IMR-90 (cell line): ENCODE measurements at regions not wholly inside any gene's neighbourhood (a gene's known extent, or its start where the extent isn't known, plus 50 kb on each side); places are given as distances from the start of the nearest gene placed in this dataset.

Source experiments
- ATAC-seq: fragments of 200-7000 bp; cut with Tn5 transposase; 2 replicates; pipeline ENCODE4 v1.9.1; 2020; ENCODE audit warnings: low read depth, mild to moderate bottlenecking, moderate library complexity
- BruUV-seq: library from RNA; stranded (reverse); fragments of 400-500 nt; replicated peaks from 2 replicates; lab custom pipeline; 2021; lab: Mats Ljungman, UMichigan
- CTCF ChIA-PET: fragments of 300-600 bp; formaldehyde crosslinking; extraction: SDS; loops from one replicate; lab custom pipeline; 2021; ENCODE audit warnings: antibody characterized with exemption; lab: Yijun Ruan, JAX
- POLR2A ChIA-PET: fragments of 300-600 bp; sonication (Branson Sonifier 250); formaldehyde crosslinking; loops from one replicate; lab custom pipeline; 2022; ENCODE audit warnings: antibody characterized with exemption; ENCODE audit not compliant: unreplicated experiment; lab: Charles Lee
- DNase-seq: peaks from one replicate; pipeline ENCODE4 v3.0.0; 2013
- H2AFZ ChIP-seq: replicated peaks from 2 replicates; pipeline ENCODE3; 2013; ENCODE audit warnings: low read length, mild to moderate bottlenecking; ENCODE audit not compliant: poor library complexity
- H2AK5ac ChIP-seq: 2 replicates; pipeline ENCODE4 v1.6.1; 2013; ENCODE audit warnings: low read depth, low read length, inconsistent platforms
- H2AK9ac ChIP-seq: replicated peaks from 2 replicates; pipeline ENCODE3; 2013; ENCODE audit warnings: mild to moderate bottlenecking, low read depth, low read length, moderate library complexity; ENCODE audit not compliant: poor library complexity
- H2BK120ac ChIP-seq: 2 replicates; pipeline ENCODE4 v1.6.1; 2013; ENCODE audit warnings: low read depth, low read length, inconsistent platforms
- H2BK15ac ChIP-seq: 3 replicates; pipeline ENCODE4 v1.6.1; 2013; ENCODE audit warnings: low read depth, low read length, inconsistent platforms
- H2BK20ac ChIP-seq: 2 replicates; pipeline ENCODE4 v1.6.1; 2013; ENCODE audit warnings: low read depth, mild to moderate bottlenecking, inconsistent platforms, low read length, moderate library complexity
- H2BK5ac ChIP-seq: 2 replicates; pipeline ENCODE4 v1.6.1; 2013; ENCODE audit warnings: mild to moderate bottlenecking, low read depth, low read length, inconsistent platforms; ENCODE audit not compliant: poor library complexity, severe bottlenecking
- H3K14ac ChIP-seq: replicated peaks from 2 replicates; pipeline ENCODE4 v1.6.1; 2013; ENCODE audit warnings: low read depth, low read length, inconsistent platforms
- H3K18ac ChIP-seq: 2 replicates; pipeline ENCODE4 v1.6.1; 2013; ENCODE audit warnings: low read depth, low read length, control low read depth
- H3K23ac ChIP-seq: 2 replicates; pipeline ENCODE4 v1.6.1; 2013; ENCODE audit warnings: low read depth, low read length, inconsistent platforms
- H3K27ac ChIP-seq: 2 replicates; pipeline ENCODE4 v1.5.1; 2013; ENCODE audit warnings: mild to moderate bottlenecking, control low read depth, low read length; ENCODE audit not compliant: insufficient read depth
- H3K27me3 ChIP-seq: 2 replicates; pipeline ENCODE4 v1.6.1; 2013; ENCODE audit warnings: low read length; ENCODE audit not compliant: control insufficient read depth, insufficient read depth
- H3K36me3 ChIP-seq: 2 replicates; pipeline ENCODE4 v1.6.1; 2013; ENCODE audit warnings: low read length, mixed read lengths; ENCODE audit not compliant: control insufficient read depth, insufficient read depth
- H3K4ac ChIP-seq: 2 replicates; pipeline ENCODE4 v1.6.1; 2013; ENCODE audit warnings: low read depth, low read length, inconsistent platforms
- H3K4me1 ChIP-seq: 2 replicates; pipeline ENCODE4 v1.6.1; 2013; ENCODE audit warnings: low read length, mixed read lengths; ENCODE audit not compliant: control insufficient read depth, insufficient read depth
- H3K4me2 ChIP-seq: 2 replicates; pipeline ENCODE4 v1.6.1; 2013; ENCODE audit warnings: low read depth, mild to moderate bottlenecking, control low read depth, low read length, moderate library complexity
- H3K4me3 ChIP-seq: 2 replicates; pipeline ENCODE4 v1.5.1; 2013; ENCODE audit warnings: low read depth, mild to moderate bottlenecking, control low read depth, low read length, moderate library complexity; ENCODE audit not compliant: insufficient read depth
- H3K56ac ChIP-seq: 2 replicates; pipeline ENCODE4 v1.6.1; 2013; ENCODE audit warnings: low read length, inconsistent platforms; ENCODE audit not compliant: insufficient read depth; ENCODE audit errors: extremely low read depth
- H3K79me1 ChIP-seq, 2 experiments: 2 replicates each; pipeline ENCODE4 v1.6.1; 2013; ENCODE audit warnings: low read length in 2 of 2, inconsistent platforms in 1 of 2, low read depth in 1 of 2
- H3K9ac ChIP-seq: 2 replicates; pipeline ENCODE4 v1.6.1; 2013; ENCODE audit warnings: low read depth, low read length, control low read depth
- H3K9me1 ChIP-seq: 2 replicates; pipeline ENCODE4 v1.6.1; 2013; ENCODE audit warnings: low read length, inconsistent platforms; ENCODE audit not compliant: insufficient read depth
- H3K9me3 ChIP-seq: 2 replicates; pipeline ENCODE4 v1.6.1; 2013; ENCODE audit warnings: low read length; ENCODE audit not compliant: control insufficient read depth, insufficient read depth
- H4K20me1 ChIP-seq: 2 replicates; pipeline ENCODE4 v1.6.1; 2013; ENCODE audit warnings: low read length, inconsistent platforms; ENCODE audit not compliant: insufficient read depth
- H4K5ac ChIP-seq: 2 replicates; pipeline ENCODE4 v1.6.1; 2013; ENCODE audit warnings: mild to moderate bottlenecking, low read depth, low read length, control low read depth
- H4K8ac ChIP-seq, 2 experiments: 2 replicates each; pipeline ENCODE4 v1.6.1; 2013; ENCODE audit warnings: low read depth in 2 of 2, low read length in 2 of 2, control low read depth in 1 of 2, inconsistent platforms in 1 of 2
- H4K91ac ChIP-seq: 2 replicates; pipeline ENCODE4 v1.6.1; 2013; ENCODE audit warnings: low read depth, low read length, inconsistent platforms; ENCODE audit not compliant: insufficient read depth
- CEBPB ChIP-seq: IDR thresholded peaks from 2 replicates; pipeline ENCODE4 v1.6.1; 2012; ENCODE audit warnings: low read depth, low read length, improper control_type of control experiment
- FOS ChIP-seq: fragments of 150-350 bp; IDR thresholded peaks from 2 replicates; pipeline ENCODE4 v1.6.1; 2016; ENCODE audit warnings: low read depth, low read length
- MAFK ChIP-seq: IDR thresholded peaks from 2 replicates; pipeline ENCODE4 v1.6.1; 2012; ENCODE audit warnings: low read depth, low read length, improper control_type of control experiment
- MXI1 ChIP-seq: IDR thresholded peaks from 2 replicates; pipeline ENCODE4 v1.6.1; 2012; ENCODE audit warnings: low read depth, mild to moderate bottlenecking, low read length, moderate library complexity, borderline replicate concordance
- RAD21 ChIP-seq: IDR thresholded peaks from 2 replicates; pipeline ENCODE4 v1.6.1; 2012; ENCODE audit warnings: low read length, improper control_type of control experiment
- RCOR1 ChIP-seq: IDR thresholded peaks from 2 replicates; pipeline ENCODE4 v1.6.1; 2012; ENCODE audit warnings: mild to moderate bottlenecking, low read length, improper control_type of control experiment; ENCODE audit not compliant: insufficient replicate concordance
- RFX5 ChIP-seq: IDR thresholded peaks from 2 replicates; pipeline ENCODE4 v1.8.0; 2012; ENCODE audit warnings: low read depth, mild to moderate bottlenecking, low read length, moderate library complexity
- SMC3 ChIP-seq: fragments of 150-350 bp; IDR thresholded peaks from 2 replicates; pipeline ENCODE4 v1.6.1; 2016; ENCODE audit warnings: low read depth, mild to moderate bottlenecking, antibody characterized with exemption, low read length, moderate library complexity
- WGBS, 2 experiments: methylation state at CpG; one replicate each; pipeline versions ENCODE4 v1.1.5 to v1.1.7; 2013; ENCODE audit warnings: missing lambda C conversion rate in 2 of 2; ENCODE audit not compliant: insufficient read length in 1 of 2; ENCODE audit errors: extremely low coverage in 2 of 2; 5-methylcytosine and 5-hydroxymethylcytosine counted together
- dilution Hi-C: fragments of 300-500 bp; cut with HindIII; formaldehyde crosslinking; loops from one replicate; pipeline ENCODE4 v1.14.3; 2018; ENCODE audit warnings: low sequenced_read_pairs; ENCODE audit not compliant: unreplicated experiment
- in situ Hi-C: fragments of 300-500 bp; cut with MboI; formaldehyde crosslinking; loops from 3 replicates; pipeline ENCODE4 v1.14.3; 2019; ENCODE audit warnings: low sequenced_read_pairs, inconsistent platforms, mixed read lengths
- intact Hi-C: fragments of 100-400 bp; cut with micrococcal nuclease; formaldehyde crosslinking; loops from 2 replicates; pipeline ENCODE4 v1.10.0; 2022
- TF ChIP-seq, protein P1 (sequence below): fragments of 150-350 bp; IDR thresholded peaks from 2 replicates; pipeline ENCODE4 v1.6.1; 2016; ENCODE audit warnings: low read depth, mild to moderate bottlenecking, low read length, moderate library complexity, borderline replicate concordance
- TF ChIP-seq, protein P2 (sequence below): conservative IDR thresholded peaks from 2 replicates; pipeline ENCODE4 v1.5.1; 2012; ENCODE audit warnings: mild to moderate bottlenecking, low read depth, low read length, improper control_type of control experiment

DNA sequence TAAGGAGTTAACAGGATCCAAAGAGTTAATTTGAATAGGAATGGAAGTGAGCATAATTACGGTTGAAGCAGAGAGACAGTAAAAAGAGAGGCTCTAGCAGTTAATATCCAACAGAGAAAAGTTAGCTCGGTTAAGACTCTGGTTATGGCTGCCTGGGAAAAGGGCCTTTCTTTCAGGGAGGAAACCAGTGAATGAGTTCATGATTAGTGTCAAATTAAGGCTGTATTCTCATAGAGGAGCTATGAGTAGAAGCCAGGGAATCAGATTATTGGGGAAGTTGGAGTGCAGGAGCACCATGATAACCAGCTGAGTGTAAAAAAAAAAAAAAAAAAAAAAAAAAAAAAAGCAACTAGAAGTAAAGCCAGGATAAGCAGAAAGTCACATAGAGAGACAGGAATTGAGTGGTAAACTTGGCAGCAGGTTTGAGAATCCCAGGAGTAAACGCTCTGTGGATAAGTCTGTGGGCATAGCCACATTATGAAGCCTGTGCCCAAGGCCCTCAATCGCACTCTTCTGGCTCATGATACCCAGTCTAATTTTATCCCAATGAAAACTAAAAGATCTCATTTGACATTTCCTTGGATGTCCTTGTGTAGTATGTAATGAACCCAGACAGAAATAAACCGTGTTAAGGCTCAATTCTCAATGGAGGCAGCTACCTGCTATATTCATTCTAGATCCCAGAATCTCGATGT is 372.6 kb upstream of the MPDZ start:
- peaks cover 5% of the 10 kb centered on the region; the same call in 1 of the 2 replicates for H3K9me3 ChIP-seq
- H3K79me1 ChIP-seq, result no peaks in the 10 kb centered on the region
- H2BK15ac ChIP-seq, result no peak overlapping the region
- no peak for DNase-seq
- H3K4me2 ChIP-seq, result no peak overlapping the region
- in situ Hi-C loops, result no loop called here
- H3K4ac ChIP-seq, result no peak overlapping the region
- no peak overlapping the region for H2BK5ac ChIP-seq
- H3K56ac ChIP-seq, result no peak overlapping the region
- no peaks in the 10 kb centered on the region for H3K4me1 ChIP-seq
- H3K23ac ChIP-seq, result no peak overlapping the region
- no peak overlapping the region for H3K27ac ChIP-seq
- H2AK9ac ChIP-seq, result no peak overlapping the region
- H2AK5ac ChIP-seq, result no peak overlapping the region
- no peak overlapping the region for H3K9ac ChIP-seq
- intact Hi-C loops, result no loop called here
- 75% methylated on average over 2 of the region's 6 CpGs; no CpG with 5 or more reads in 1 of the 2 experiments for WGBS, 2 experiments
- TF ChIP-seq FOS, result no peak
- TF ChIP-seq RFX5, result no peak
- TF ChIP-seq, protein P1, sequence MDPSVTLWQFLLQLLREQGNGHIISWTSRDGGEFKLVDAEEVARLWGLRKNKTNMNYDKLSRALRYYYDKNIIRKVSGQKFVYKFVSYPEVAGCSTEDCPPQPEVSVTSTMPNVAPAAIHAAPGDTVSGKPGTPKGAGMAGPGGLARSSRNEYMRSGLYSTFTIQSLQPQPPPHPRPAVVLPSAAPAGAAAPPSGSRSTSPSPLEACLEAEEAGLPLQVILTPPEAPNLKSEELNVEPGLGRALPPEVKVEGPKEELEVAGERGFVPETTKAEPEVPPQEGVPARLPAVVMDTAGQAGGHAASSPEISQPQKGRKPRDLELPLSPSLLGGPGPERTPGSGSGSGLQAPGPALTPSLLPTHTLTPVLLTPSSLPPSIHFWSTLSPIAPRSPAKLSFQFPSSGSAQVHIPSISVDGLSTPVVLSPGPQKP, result no peak
- TF ChIP-seq SMC3, result no peak
- no peak for TF ChIP-seq RCOR1
- no peak for TF ChIP-seq MAFK
- no peak for TF ChIP-seq CEBPB
- TF ChIP-seq MXI1, result no peak
- TF ChIP-seq, protein P2, sequence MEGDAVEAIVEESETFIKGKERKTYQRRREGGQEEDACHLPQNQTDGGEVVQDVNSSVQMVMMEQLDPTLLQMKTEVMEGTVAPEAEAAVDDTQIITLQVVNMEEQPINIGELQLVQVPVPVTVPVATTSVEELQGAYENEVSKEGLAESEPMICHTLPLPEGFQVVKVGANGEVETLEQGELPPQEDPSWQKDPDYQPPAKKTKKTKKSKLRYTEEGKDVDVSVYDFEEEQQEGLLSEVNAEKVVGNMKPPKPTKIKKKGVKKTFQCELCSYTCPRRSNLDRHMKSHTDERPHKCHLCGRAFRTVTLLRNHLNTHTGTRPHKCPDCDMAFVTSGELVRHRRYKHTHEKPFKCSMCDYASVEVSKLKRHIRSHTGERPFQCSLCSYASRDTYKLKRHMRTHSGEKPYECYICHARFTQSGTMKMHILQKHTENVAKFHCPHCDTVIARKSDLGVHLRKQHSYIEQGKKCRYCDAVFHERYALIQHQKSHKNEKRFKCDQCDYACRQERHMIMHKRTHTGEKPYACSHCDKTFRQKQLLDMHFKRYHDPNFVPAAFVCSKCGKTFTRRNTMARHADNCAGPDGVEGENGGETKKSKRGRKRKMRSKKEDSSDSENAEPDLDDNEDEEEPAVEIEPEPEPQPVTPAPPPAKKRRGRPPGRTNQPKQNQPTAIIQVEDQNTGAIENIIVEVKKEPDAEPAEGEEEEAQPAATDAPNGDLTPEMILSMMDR, result no peak
- TF ChIP-seq RAD21, result no peak
- no peaks in the 10 kb centered on the region for H3K36me3 ChIP-seq
- no peak overlapping the region for H3K14ac ChIP-seq
- H2AFZ ChIP-seq, result no peak overlapping the region
- H4K5ac ChIP-seq, result no peak overlapping the region
- no peak overlapping the region for H4K8ac ChIP-seq
- no peaks in the 10 kb centered on the region for H3K27me3 ChIP-seq
- ChIA-PET POLR2A (no interaction called here), CTCF (no interaction called here)
- dilution Hi-C loops, result no loop called here
- no peak overlapping the region for H3K18ac ChIP-seq
- no peaks in the 10 kb centered on the region for H4K20me1 ChIP-seq
- no peak overlapping the region for H2BK120ac ChIP-seq
- no peak for ATAC-seq
- H3K4me3 ChIP-seq, result no peak overlapping the region
- no TSS peak for BruUV-seq
- H4K91ac ChIP-seq, result no peak overlapping the region
- H3K9me1 ChIP-seq, result no peaks in the 10 kb centered on the region
- H2BK20ac ChIP-seq, result no peak overlapping the region
